Inferior parietal cortex (tissue), 1 donor: ENCODE measurements at regions not wholly inside any gene's neighbourhood (a gene's known extent, or its start where the extent isn't known, plus 50 kb on each side); places are given as distances from the start of the nearest gene placed in this dataset.
A peak's percentile ranks its signal among the peaks of the same experiment; 100 is the strongest.
"Not testable (repeated sequence)": the region's sequence is repeated elsewhere in the genome, so short reads cannot be mapped to it uniquely, and the experiment has no call there.

ENCODE experiments used
- DNase-seq: peaks from one replicate; pipeline ENCODE4 v3.0.0-alpha.2; 2016; ENCODE audit errors: extremely low spot score

GRCh38 chr22:16911340-16911739, 86.1 kb upstream of the XKR3 start:
- not testable (repeated sequence) for DNase-seq

- not testable (repeated sequence) for DNase-seq
Measured at GRCh38 chr22:16902051-16902450, 76.8 kb upstream of the XKR3 start.

DNA sequence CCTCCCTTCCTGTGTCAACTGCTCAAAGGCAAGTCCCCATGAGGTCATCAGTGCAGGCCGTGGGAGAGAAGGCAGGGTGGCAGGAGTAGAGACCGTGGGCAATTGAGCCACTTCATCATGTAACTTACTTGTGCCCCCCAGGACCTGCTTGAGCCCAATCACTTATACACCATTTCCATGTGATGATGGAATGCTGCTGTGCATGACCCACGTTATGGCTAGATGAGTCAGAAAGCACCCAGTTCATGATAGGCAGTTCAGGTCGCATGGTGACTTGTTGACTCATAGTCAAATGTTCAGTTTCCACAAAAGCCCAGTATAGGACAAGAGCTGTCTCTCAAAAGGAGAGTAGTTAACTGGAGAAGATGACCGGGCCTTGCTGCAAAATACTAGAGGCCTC, 76.4 kb upstream of the XKR3 start:
- not testable (repeated sequence) for DNase-seq

DNA sequence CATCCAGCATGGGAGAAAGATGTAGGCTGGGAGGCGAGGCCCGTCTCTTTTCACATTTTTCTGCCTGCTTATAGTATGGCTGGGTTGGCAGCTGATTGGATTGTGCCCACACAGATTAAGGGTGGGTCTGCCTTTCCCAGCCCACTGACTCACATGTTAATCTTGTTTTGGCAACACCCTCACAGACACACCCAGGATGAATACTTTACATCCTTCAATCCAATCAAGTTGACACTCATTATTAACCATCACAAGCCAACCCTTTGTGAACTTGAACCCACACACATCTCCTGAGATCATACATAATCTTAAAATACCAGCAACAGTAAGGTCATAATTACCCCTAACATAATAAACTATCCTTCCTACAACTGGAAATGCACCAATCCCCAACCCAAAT, 74.1 kb upstream of the XKR3 start:
- not testable (repeated sequence) for DNase-seq

DNA sequence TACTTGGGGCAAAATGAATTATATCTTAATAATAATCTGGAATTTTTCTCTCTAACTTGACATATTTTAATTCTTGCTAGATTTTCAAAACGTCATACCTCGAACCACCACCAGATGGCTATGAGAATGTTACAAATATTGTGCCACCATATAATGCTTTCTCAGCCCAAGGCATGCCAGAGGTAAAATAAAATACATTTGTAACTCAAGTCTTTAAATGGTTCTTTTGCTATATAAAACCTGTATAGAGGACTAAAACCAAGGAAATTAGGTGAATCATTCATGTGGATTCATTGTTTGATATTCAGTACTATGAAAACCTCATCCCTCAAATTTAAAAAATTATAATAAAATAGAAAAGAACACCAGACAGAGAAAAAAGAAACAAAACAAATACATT, 72.2 kb upstream of the XKR3 start:
- not testable (repeated sequence) for DNase-seq

- DNase-seq = not testable (repeated sequence)
Measured at GRCh38 chr22:16891892-16892291, 66.7 kb upstream of the XKR3 start.

DNA sequence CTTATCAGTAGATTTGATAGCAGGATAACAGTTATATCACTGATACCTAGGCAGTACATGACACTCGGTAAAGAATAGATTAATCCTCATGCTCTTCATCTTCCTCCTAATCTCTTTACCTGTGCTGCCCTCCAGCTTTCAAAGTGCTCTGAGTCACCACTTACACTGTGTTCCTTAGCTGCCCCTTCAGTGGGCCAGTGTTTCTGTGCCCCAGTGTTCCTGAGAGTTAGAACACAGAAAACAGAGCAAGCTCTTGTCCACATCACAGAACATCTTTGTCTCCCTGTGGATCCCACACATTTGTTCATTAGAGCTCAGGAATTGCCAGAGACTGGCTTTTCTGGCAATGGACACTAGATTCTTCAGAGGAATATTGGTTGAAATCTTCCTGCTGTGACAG, 51.1 kb upstream of the XKR3 start:
- peak; percentile 34 for DNase-seq
